ENCODE measurements at regions not wholly inside any gene's neighbourhood (a gene's known extent, or its start where the extent isn't known, plus 50 kb on each side); places are given as distances from the start of the nearest gene placed in this dataset.

- in situ Hi-C loops (cut with MboI; ENCODE audit: low sequenced_read_pairs) = no loop called here
Observed at GRCh38 chr16:13291591-13292333, 390.4 kb downstream of the SHISA9 start.

DNA sequence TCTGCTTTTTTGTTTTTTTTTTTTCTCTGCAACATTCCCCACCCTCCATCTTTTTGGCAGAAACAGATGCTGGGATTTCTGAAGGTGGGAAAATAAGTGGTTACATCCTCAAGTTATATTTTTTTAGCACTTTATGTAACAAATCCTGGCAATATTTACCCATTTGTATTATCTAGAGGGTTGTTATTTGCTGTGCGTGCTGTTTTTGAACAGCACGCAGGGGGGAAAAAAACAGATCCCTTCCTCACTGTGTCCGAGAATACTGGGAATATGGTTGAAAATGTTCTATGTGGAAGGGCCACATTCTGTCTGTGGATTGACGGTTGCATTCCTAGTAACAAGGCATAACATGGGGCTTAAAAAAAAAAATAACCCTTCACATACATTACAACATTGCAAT is 394.8 kb downstream of the SHISA9 start:
- in situ Hi-C loops (cut with MboI; ENCODE audit: low sequenced_read_pairs) = no loop called here

GRCh38 chr16:13298666-13299065 is 397.3 kb downstream of the SHISA9 start:
- in situ Hi-C loops (cut with MboI; ENCODE audit: low sequenced_read_pairs) = no loop called here

DNA sequence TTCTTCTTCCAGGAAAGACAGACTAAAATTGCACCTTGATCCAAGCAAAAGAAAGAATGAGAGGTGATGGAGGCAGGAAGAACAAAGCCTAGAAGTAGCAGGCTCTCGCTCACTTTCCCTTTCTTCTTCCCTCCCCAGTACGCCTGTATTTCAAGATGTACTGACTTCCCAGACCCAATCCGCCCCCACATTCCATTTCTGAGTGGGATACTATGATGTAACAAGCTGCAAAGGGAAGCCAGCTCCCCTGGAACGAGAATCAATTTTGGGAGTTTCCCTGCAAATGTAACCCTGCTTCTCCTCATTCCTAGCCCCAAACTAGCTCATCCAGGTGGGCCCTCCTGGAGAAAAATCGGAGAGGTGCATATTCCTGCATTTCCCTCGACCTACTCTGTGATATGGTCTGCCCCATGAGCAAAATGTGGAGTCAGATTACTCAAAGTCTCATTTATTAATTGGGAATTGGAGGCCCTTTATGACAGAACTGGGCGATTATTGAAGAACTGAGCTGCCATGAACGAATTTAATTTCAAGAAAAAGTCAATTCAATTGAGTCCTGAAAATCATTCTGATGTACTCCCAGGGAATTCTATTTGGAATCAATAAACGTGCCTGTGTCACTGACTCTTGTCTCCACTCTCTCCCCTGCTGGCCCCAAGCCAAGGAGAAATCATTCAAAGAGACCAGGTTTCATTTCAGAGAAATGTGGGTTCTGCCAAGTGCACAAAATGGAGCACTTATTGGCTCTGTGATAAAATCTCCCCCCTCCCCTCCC is 398.9 kb downstream of the SHISA9 start:
- in situ Hi-C loops (cut with MboI; ENCODE audit: low sequenced_read_pairs) = no loop called here

DNA sequence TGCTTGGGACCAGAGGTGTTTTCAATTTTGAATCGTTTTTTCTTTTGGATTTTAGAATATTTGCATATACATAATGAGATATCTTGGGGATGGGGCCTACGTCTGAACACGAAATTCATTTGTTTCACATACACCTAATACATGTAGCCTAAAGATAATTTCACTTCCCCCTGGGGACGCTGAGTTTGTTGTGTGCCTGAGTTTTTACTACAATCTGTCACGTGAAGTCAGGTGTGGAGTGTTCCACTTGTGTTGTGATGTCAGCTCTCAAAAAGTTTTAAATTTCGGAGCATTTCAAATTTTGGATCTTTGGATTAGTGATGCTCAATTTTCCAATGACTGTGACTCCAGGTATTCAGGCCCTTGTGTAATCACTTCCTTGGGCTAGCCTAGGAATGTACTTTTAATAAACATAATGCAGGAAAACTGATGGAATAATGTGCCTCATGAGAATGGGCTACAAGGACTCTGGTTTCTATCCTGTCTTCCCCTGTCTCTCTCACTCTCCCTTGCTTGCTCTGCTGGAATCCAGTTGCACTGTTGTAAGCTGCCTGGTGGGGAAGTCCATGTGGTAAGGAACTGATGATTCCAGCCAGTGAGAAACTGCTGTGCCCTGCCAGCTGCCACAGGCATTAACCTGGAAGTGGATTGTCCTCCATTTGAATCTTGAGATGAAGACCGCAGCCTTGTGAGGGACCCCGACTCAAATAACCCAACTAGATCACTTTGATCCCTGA is 403.8 kb downstream of the SHISA9 start:
- in situ Hi-C loops (cut with MboI; ENCODE audit: low sequenced_read_pairs) = no loop called here

GRCh38 chr16:13306161-13306995 is 405.0 kb downstream of the SHISA9 start:
- in situ Hi-C loops (cut with MboI; ENCODE audit: low sequenced_read_pairs) = no loop called here

- in situ Hi-C loops (cut with MboI; ENCODE audit: low sequenced_read_pairs) = no loop called here
Observed at GRCh38 chr16:13307255-13307654, 405.9 kb downstream of the SHISA9 start.

GRCh38 chr16:13307851-13308250 is 406.5 kb downstream of the SHISA9 start:
- in situ Hi-C loops (cut with MboI; ENCODE audit: low sequenced_read_pairs) = no loop called here

DNA sequence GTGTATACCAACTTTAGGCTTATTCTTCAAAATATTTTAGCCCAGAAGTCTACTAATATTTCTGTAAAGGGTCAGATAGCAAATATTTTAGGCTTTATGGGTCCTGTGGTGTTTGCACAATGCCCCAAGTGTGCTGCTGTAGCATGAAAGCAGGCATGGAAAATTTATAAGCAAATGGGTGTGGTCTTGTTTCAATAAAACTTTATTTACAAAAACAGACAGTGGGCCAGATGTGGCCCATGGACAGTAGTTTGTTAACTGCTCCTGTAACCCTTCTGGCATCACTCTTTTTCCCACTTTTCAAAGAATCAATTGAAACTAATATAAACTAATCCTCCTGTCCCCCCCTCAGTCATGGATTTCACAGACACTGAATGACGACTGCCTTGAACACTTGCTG is 410.7 kb downstream of the SHISA9 start:
- in situ Hi-C loops (cut with MboI; ENCODE audit: low sequenced_read_pairs) = no loop called here

- in situ Hi-C loops (cut with MboI; ENCODE audit: low sequenced_read_pairs) = no loop called here
Observed at GRCh38 chr16:13313351-13313750, 412.0 kb downstream of the SHISA9 start.

GRCh38 chr16:13314633-13315032 is 413.2 kb downstream of the SHISA9 start:
- in situ Hi-C loops (cut with MboI; ENCODE audit: low sequenced_read_pairs) = no loop called here

GRCh38 chr16:13315642-13316427 is 414.4 kb downstream of the SHISA9 start:
- in situ Hi-C loops (cut with MboI; ENCODE audit: low sequenced_read_pairs) = no loop called here

- in situ Hi-C loops (cut with MboI; ENCODE audit: low sequenced_read_pairs) = no loop called here
Observed at GRCh38 chr16:13322336-13322735, 420.9 kb downstream of the SHISA9 start.

DNA sequence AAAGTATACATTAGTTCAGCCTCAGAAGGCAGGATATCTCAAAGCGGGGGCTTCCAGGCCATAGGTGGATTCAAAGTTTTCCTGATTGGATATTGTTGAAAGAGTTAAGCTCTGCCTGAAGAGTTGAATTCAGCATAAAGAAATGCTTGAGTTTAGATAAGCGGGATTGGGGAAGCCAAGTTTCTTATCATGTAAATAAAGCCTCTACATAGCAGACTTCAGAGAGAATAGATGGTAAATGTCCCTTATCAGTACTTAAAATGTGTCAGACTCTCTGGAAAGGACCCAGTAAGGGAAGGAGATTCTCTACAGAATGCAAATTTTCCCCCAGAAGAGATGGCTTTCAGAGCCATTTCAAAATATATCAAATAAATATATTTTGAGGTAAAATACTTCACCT is 423.5 kb downstream of the SHISA9 start:
- in situ Hi-C loops (cut with MboI; ENCODE audit: low sequenced_read_pairs) = no loop called here

DNA sequence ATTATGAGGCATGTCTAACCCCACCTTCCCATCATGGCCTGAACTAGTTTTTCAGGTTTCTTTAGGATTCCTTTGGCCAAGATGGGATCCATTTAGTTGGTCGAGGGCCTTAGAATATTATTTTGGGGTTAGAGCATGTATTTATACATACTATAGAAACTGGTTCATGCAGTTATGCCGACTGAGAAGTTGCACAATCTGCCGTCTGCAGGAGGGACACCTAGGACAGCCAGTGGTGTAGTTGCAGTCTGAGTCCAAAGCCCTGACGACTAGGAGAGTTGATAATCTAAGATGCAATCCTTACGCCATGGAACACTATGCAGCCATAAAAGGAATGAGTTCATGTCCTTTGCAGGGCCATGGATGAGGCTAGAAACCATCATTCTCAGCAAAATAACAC is 424.0 kb downstream of the SHISA9 start:
- in situ Hi-C loops (cut with MboI; ENCODE audit: low sequenced_read_pairs) = no loop called here

GRCh38 chr16:13331918-13332317 is 430.5 kb downstream of the SHISA9 start:
- in situ Hi-C loops (cut with MboI; ENCODE audit: low sequenced_read_pairs) = no loop called here

DNA sequence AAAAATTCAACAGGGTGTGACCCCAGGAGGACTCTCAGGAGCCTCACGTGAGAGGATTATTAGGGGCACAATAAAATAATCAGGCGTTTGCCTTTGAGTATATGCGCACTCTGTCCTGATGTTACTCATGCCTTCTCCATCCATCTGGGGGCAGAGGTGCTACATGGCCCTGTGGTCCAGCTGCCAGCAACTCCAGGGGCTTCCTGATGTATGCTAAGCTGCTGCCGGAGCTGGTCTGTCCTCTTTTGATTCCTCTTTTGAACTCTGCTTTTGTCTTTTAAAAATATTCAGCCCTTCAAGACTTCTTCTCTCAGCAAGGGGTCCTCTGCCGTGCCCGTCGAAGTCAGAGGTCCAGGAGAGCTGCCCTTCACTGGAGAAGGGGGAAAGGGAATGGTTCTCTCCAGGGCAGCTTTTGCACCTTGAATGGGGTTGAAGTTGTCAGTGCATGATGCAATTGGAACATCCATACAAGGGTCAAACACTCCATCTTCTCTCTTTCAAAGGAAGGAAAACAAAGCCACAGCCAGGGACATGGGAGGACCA is 431.4 kb downstream of the SHISA9 start:
- in situ Hi-C loops (cut with MboI; ENCODE audit: low sequenced_read_pairs) = no loop called here

GRCh38 chr16:13333336-13333735 is 431.9 kb downstream of the SHISA9 start:
- in situ Hi-C loops (cut with MboI; ENCODE audit: low sequenced_read_pairs) = no loop called here

- in situ Hi-C loops (cut with MboI; ENCODE audit: low sequenced_read_pairs) = no loop called here
Observed at GRCh38 chr16:13335879-13336278, 434.5 kb downstream of the SHISA9 start.

GRCh38 chr16:13336335-13336734 is 434.9 kb downstream of the SHISA9 start:
- in situ Hi-C loops (cut with MboI; ENCODE audit: low sequenced_read_pairs) = no loop called here

Measured in HL-60/S4 (cell line).